Naive thymus-derived CD8-positive, alpha-beta T cell (primary cell): ENCODE measurements at regions not wholly inside any gene's neighbourhood (a gene's known extent, or its start where the extent isn't known, plus 50 kb on each side); places are given as distances from the start of the nearest gene placed in this dataset.

Source experiments
- ATAC-seq, 2 donors: fragments of 150-1000 bp; cut with Tn5 transposase in 1 of 2; sonication (Bioruptor Pico), chemical (Tn5 transposase) in 1 of 2; 1 replicate in 1 of 2; 2 replicates in 1 of 2; pipeline ENCODE4 v1.10.0; 2021; ENCODE audit warnings: mild to moderate bottlenecking in 2 of 2, moderate library complexity in 2 of 2
- POLR2A ChIA-PET: fragments of 350-600 bp; sonication (Branson Sonifier 250); formaldehyde crosslinking; loops from one replicate; lab custom pipeline; 2021; ENCODE audit warnings: antibody characterized with exemption; lab: Charles Lee
- DNase-seq, 10 donors: peaks; one replicate each; pipeline versions ENCODE4 v3.0.0 to v3.0.0-alpha.2; 2020 to 2022
- H3K27ac Mint-ChIP-seq, 10 donors: one replicate each; pipeline ENCODE4 v1.8.0; 2020 to 2022; ENCODE audit warnings: mild to moderate bottlenecking in 10 of 10, mixed read lengths in 10 of 10, moderate library complexity in 4 of 10, inconsistent platforms in 1 of 10
- H3K27me3 Mint-ChIP-seq, 5 donors: one replicate each; pipeline ENCODE4 v1.8.0; 2021 to 2022; ENCODE audit warnings: mixed read lengths in 5 of 5
- H3K36me3 Mint-ChIP-seq, 3 donors: one replicate each; pipeline ENCODE4 v1.8.0; 2020 to 2022; ENCODE audit warnings: mixed read lengths in 3 of 3, mild to moderate bottlenecking in 2 of 3, inconsistent platforms in 1 of 3
- H3K4me1 Mint-ChIP-seq, 4 donors: one replicate each; pipeline ENCODE4 v1.8.0; 2021 to 2022; ENCODE audit warnings: mixed read lengths in 4 of 4
- H3K4me3 Mint-ChIP-seq, 10 donors: one replicate each; pipeline ENCODE4 v1.8.0; 2020 to 2022; ENCODE audit warnings: mild to moderate bottlenecking in 10 of 10, mixed read lengths in 10 of 10, moderate library complexity in 6 of 10, inconsistent platforms in 1 of 10
- H3K9me3 Mint-ChIP-seq, 9 donors: one replicate each; pipeline ENCODE4 v1.8.0; 2020 to 2022; ENCODE audit warnings: mixed read lengths in 9 of 9, mild to moderate bottlenecking in 3 of 9, inconsistent platforms in 1 of 9, moderate library complexity in 1 of 9

DNA sequence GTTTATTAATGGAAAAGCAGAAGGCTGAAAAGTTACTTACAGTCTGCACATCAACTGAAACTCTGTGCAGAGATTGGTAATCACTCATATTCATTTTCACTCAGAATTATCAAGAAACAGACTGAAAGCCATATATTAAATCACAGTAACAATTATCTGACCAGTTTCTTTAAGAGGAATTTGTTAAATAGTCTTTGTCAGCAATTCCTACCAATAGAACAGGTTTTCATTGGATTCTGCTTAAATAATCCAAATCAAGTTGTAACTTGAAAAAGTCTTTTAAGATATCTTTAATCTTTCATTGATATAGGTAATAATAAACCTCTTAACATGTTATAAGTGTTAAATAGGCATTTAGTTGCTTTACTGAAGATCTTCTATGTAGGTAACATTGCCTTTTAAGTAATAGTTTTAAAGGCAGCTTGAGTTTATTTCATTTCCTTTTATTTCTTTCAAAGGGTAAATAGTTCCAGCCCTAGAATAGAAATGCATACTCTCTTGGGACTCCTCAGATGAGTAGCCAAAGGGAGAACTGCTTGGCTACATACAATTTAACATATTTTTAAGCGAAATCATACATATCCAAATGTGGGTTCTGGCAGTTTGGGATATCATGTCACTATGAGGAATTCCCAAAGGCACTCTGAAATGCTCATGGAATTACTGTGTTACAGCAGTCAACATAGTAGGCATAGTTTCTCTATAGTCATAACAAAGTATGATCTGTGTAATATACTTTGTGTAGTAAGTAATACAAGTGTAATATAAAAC is 326.0 kb upstream of the SPRY2 start:
- H3K36me3 Mint-ChIP-seq: no peaks in the 10 kb centered on the region
- POLR2A ChIA-PET: no interaction called here

DNA sequence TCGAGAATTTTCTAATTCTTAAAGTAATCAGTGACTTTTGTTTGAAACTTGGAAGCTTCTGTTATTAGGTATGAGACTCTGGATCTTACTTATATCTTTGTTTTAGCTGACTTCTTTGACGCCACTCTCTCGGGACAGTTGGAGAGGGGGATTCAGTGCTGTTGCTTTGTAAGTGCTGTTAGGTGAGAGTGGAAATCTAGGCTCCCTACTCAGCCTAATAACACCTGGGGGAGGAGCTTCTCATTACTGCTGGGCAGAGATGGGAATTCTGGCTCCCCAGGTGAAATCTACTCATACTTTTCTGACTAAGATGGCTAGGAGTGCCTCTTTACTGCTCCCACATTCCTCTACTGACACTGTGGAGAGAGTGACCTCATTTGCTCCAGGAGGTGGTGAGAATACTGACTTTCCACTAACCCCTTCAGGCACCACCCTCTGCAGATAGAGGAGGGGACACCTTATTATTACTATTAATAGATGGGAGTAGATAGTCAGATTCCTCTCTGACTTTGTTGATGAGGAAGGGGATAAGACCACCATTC is 324.9 kb upstream of the SPRY2 start:
- H3K4me3 Mint-ChIP-seq: no peak overlapping the region
- peaks cover 0 to 1% (median 0%) of the 10 kb centered on the region in 4 donors for H3K4me1 Mint-ChIP-seq
- ATAC-seq (no peak), DNase-seq (no peak)
- H3K27ac Mint-ChIP-seq: no peak overlapping the region
- POLR2A ChIA-PET: no interaction called here
- peaks cover 0 to 20% (median 0%) of the 10 kb centered on the region in 9 donors for H3K9me3 Mint-ChIP-seq
- no peaks in the 10 kb centered on the region for H3K27me3 Mint-ChIP-seq
- no peaks in the 10 kb centered on the region for H3K36me3 Mint-ChIP-seq

More for the DNA sequence above, 326.0 kb upstream of the SPRY2 start:
- peaks cover 0 to 14% (median 6%) of the 10 kb centered on the region in 9 donors for H3K9me3 Mint-ChIP-seq
- no peak overlapping the region for H3K27ac Mint-ChIP-seq
- H3K4me3 Mint-ChIP-seq: no peak overlapping the region
- DNase-seq (no peak), ATAC-seq (no peak)
- H3K4me1 Mint-ChIP-seq: peaks cover 0 to 1% (median 0%) of the 10 kb centered on the region in 4 donors
- H3K27me3 Mint-ChIP-seq: no peaks in the 10 kb centered on the region

DNA sequence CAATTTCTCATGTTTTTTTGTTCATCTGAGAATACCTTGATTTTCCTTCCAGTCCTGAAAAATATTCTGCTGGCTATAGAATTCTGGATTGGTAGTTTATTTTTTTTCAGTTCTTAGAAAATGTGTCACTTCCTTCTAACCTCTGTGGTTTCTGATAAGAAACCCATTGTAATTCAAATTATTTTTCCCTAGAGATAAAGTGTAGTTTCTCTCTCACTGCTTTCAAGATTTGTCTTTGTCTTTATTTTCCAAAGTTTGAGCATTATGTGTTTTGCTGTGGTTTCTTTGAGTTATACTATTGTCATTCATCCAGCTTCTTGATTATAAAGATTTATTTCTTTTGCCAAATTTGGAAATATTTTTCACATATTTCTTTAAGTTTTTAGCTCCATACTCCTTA is 324.0 kb upstream of the SPRY2 start:
- H3K27ac Mint-ChIP-seq: no peak overlapping the region
- H3K36me3 Mint-ChIP-seq: no peaks in the 10 kb centered on the region
- peaks cover 0 to 26% (median 2%) of the 10 kb centered on the region in 9 donors for H3K9me3 Mint-ChIP-seq
- DNase-seq: no peak
- POLR2A ChIA-PET: no interaction called here
- H3K4me3 Mint-ChIP-seq: no peak overlapping the region
- H3K27me3 Mint-ChIP-seq: no peaks in the 10 kb centered on the region
- peaks cover 0 to 1% (median 0%) of the 10 kb centered on the region in 4 donors for H3K4me1 Mint-ChIP-seq
- ATAC-seq: no peak

DNA sequence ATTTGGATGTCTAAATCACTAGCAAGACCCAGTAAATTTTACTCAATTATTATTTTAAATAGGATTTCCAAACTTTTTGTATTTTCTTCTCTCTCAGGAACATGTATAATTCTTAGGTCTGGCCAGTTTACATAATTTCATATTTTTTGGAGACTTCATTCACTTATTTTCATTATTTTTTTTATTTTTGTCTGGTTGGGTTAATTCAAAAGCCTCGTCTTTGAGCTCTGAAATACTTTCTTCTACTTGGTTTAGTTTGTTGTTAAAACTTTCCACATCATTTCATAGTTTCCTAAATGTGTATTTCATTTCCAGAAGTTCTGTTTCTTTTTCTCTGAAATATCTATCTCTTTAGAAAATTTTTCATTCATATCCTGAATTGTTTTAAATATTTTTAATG is 322.9 kb upstream of the SPRY2 start:
- no peaks in the 10 kb centered on the region for H3K27me3 Mint-ChIP-seq
- H3K4me1 Mint-ChIP-seq: peaks cover 0 to 1% (median 0%) of the 10 kb centered on the region in 4 donors
- no peak overlapping the region for H3K4me3 Mint-ChIP-seq
- no peak for ATAC-seq
- H3K9me3 Mint-ChIP-seq: peaks cover 0 to 29% (median 4%) of the 10 kb centered on the region in 9 donors
- no peak overlapping the region for H3K27ac Mint-ChIP-seq
- POLR2A ChIA-PET: no interaction called here
- H3K36me3 Mint-ChIP-seq: no peaks in the 10 kb centered on the region
- no peak for DNase-seq

DNA sequence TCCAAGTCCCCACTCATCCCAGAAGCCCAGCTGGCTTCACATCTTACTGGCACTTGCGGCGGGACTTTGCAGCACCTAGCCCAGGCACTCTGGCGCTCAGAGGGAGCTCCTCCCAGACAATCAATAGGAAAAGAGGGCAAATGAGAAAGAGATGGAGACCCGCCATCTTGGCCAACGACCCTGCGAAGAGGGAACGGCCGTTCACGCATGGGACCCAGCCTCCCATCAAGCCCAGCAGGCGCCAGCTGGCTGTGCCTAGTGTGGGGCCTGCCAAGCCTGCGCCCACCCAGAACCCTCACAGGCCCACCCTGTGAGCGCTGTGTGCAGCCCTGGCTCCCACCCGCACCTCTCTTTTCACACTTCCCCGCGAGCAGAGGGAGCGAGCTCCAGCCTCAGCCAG is 317.8 kb upstream of the SPRY2 start:
- no peak for DNase-seq
- Mint-ChIP-seq H3K36me3 (no peaks in the 10 kb centered on the region), H3K9me3 (peaks cover 1 to 39% (median 7%) of the 10 kb centered on the region in 9 donors), H3K27me3 (peaks cover 0 to 9% (median 2%) of the 10 kb centered on the region in 5 donors), H3K27ac (no peak overlapping the region), H3K4me1 (no peaks in the 10 kb centered on the region), H3K4me3 (no peak overlapping the region)
- ATAC-seq: no peak
- POLR2A ChIA-PET: no interaction called here

DNA sequence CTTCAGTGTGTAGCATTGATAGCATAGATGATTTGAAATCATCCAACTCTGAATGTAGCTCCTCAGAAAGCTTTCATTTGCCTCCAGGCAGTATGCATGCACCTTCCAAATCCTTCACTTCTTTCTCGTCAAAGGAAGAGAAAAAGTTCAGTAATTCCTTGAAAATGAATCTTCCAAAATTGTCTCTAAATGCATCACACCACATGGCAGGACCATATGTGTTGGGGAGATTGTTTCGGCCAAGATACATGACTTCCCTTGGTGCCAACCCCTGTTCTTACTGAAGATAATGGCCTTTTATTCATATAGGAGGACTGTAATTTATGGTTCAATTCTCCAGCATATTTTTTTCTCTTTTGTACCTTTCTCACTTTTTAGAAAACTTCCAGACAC is 315.6 kb upstream of the SPRY2 start:
- Mint-ChIP-seq H3K4me3 (no peak overlapping the region), H3K36me3 (no peaks in the 10 kb centered on the region), H3K27ac (no peak overlapping the region), H3K27me3 (peaks cover 0 to 13% (median 4%) of the 10 kb centered on the region in 5 donors), H3K4me1 (no peaks in the 10 kb centered on the region), H3K9me3 (peaks cover 1 to 41% (median 10%) of the 10 kb centered on the region in 9 donors)
- no peak for ATAC-seq
- DNase-seq: no peak
- POLR2A ChIA-PET: no interaction called here

DNA sequence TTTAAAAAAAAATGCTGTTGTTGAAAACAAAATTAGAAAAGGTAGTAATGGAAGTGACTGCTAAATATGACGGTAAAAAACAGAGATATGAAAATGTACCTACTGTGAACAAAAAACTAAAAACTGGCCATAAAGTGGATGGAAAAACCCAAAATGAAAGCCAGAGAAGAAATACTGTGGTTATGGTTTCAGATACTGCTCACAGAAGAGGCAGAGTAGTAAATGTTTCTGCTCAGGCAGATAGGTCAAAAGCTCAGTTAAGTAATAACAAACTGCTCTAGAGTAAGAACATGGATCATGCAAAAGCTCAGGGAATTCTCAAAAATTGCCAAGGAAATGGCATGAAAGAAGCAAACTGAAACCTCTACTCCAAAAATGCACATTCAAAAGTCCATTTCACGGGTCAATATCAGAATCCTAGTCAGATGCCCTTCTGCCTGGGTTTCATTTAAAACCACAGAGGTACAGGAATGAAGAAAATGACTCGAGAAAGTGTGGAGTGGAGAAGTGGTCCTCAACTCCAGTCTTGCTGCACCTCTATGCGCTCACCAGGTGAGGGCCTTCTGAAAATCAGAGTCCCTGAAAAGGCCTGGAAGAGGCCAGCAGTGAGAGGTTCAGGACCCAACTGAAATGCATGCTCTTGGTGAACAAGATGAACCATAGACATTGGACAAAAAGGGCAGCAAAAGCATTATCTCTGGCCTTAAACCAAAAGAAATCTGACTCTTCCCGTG is 315.0 kb upstream of the SPRY2 start:
- Mint-ChIP-seq H3K4me1 (no peaks in the 10 kb centered on the region), H3K4me3 (peak overlapping the region in 1 of 10 donors; percentile 36), H3K36me3 (no peaks in the 10 kb centered on the region), H3K27me3 (peaks cover 0 to 13% (median 4%) of the 10 kb centered on the region in 5 donors), H3K9me3 (peaks cover 1 to 41% (median 9%) of the 10 kb centered on the region in 9 donors), H3K27ac (no peak overlapping the region)
- POLR2A ChIA-PET: no interaction called here
- no peak for DNase-seq
- ATAC-seq: no peak

DNA sequence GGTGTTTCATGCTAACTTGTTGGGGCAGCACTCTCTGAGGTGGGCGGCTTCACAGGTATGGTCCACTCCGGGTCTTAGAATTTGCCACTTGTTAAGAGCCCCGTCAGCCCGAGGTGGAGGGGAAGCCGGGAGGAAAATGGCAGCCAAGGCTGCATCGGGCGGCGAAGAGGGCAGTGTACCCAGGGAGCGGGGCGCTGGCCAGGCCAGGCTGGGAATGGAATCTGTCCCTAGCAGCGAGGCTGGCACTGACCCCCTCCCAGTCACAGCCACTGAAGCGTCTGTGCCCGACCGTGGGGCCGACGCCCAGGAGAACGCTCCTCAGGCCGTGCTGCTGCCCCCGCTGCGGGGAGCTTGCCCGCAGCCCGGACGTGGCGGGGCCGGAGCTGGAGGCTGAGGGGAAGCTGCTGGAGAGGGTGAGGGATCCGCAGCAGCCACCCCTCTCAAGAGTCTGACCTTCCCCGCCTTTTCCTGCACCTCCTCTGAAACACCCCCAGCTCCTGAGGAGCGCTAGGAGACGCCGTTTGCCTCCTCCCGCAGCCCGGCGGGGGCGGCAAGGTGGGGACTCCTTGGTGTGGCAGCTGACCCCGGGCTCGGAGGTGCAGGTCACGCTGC is 313.8 kb upstream of the SPRY2 start:
- Mint-ChIP-seq H3K4me1 (no peaks in the 10 kb centered on the region), H3K9me3 (peaks cover under 1 to 40% (median 6%) of the 10 kb centered on the region in 9 donors), H3K36me3 (no peaks in the 10 kb centered on the region), H3K27me3 (peaks cover 0 to 13% (median 4%) of the 10 kb centered on the region in 5 donors), H3K27ac (no peak overlapping the region), H3K4me3 (peak overlapping the region in 5 of 10 donors; percentile 31 to 56 (median 40))
- POLR2A ChIA-PET: no interaction called here
- ATAC-seq (no peak), DNase-seq (peak in 1 of 10 donors; percentile 7)

DNA sequence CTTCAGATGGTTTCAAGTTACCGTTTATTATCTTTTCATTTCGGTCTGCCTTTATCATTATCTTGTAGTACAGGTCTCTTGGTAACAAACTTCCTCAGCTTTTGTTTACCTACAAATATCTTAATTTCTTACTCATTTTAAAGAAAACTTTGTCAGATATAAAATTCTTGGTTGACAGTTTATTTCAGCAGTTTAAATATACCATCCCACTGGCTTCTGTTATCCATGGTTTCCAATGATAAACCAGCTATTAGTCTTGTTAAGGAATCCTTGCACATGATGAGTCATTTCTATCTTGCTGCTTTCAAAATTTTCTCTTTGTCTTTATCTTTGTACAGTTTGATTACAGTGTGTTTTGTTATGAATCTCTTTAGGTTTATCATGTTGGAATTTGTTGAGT is 308.3 kb upstream of the SPRY2 start:
- H3K27me3 Mint-ChIP-seq: peaks cover 0 to 7% (median 4%) of the 10 kb centered on the region in 5 donors
- H3K4me1 Mint-ChIP-seq: no peaks in the 10 kb centered on the region
- H3K36me3 Mint-ChIP-seq: peaks cover 0 to 5% (median 0%) of the 10 kb centered on the region in 3 donors
- DNase-seq (no peak), ATAC-seq (no peak)
- H3K4me3 Mint-ChIP-seq: no peak overlapping the region
- no peak overlapping the region for H3K27ac Mint-ChIP-seq
- peaks cover 0 to 43% (median 8%) of the 10 kb centered on the region in 9 donors for H3K9me3 Mint-ChIP-seq
- POLR2A ChIA-PET: no interaction called here

DNA sequence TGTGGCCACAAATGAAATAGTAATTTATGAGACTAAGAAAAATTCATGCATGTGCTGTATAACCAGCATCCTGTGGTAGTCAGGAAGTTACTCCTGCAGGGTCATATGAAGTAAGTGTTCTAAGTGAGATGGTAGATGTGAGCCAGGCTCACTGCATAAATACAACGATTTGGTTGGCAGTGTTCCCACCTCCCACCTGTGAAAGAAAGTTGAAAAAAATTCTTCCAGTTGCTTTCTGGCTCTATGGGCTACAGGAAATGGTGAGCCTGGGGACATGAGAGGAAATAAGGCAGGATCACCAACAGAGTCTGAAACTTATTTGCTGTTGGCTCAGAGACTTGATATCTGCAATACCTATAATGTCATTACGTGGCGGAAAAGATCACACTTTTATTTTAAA is 301.7 kb upstream of the SPRY2 start:
- POLR2A ChIA-PET: no interaction called here
- no peak for ATAC-seq
- Mint-ChIP-seq H3K27ac (no peak overlapping the region), H3K27me3 (no peaks in the 10 kb centered on the region), H3K36me3 (peaks cover 0 to 5% (median 0%) of the 10 kb centered on the region in 3 donors), H3K4me3 (no peak overlapping the region), H3K9me3 (peaks cover 0 to 10% (median 2%) of the 10 kb centered on the region in 9 donors), H3K4me1 (no peaks in the 10 kb centered on the region)
- no peak for DNase-seq

DNA sequence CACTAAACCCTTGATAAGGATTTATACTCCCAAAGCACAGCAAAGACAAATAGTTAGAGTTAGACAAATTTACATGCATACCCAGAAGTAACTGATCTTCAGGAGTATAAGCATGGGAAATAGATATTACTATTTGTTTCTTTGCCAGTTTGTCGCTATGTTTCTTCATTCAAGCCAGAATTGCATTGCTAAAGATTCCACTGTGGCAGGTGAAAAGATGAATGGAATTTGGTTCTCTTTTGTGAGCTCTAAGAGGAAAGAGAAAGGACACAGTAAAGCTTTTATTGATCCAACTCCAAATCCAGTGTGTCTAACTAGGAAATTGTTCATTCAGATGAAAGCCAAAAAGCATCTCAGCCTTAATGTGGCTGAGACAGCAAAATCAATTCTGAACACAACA is 292.3 kb upstream of the SPRY2 start:
- ATAC-seq: no peak
- no peak overlapping the region for H3K4me3 Mint-ChIP-seq
- H3K27me3 Mint-ChIP-seq: no peaks in the 10 kb centered on the region
- peaks cover 0 to 5% (median 0%) of the 10 kb centered on the region in 4 donors for H3K4me1 Mint-ChIP-seq
- H3K27ac Mint-ChIP-seq: no peak overlapping the region
- H3K9me3 Mint-ChIP-seq: peaks cover 0 to 10% (median 0%) of the 10 kb centered on the region in 9 donors
- POLR2A ChIA-PET: no interaction called here
- DNase-seq: no peak
- H3K36me3 Mint-ChIP-seq: no peaks in the 10 kb centered on the region

DNA sequence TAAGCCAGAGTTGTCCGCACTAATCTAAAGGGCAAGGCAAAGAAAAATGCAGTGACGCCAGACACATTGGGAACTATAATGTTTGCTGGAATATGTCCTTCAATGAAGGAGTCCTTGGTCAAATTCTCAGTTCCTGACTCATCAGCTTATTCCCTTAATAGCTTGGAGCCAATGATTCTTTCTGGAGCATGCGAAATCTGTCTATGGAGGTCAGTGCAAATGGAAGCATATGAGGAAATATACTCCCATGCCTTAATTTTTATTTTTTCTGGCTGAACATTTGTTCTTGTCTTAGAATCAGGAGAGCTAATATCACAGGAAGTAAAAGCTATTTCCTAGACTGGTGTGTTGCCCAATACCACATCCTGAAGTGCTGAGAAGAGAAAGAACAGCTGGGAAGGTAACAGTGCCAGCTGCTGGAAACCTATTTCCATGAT is 289.8 kb upstream of the SPRY2 start:
- peaks cover 0 to 2% (median 0%) of the 10 kb centered on the region in 9 donors for H3K9me3 Mint-ChIP-seq
- POLR2A ChIA-PET: no interaction called here
- H3K4me3 Mint-ChIP-seq: no peak overlapping the region
- no peaks in the 10 kb centered on the region for H3K27me3 Mint-ChIP-seq
- no peak for DNase-seq
- ATAC-seq: no peak
- H3K36me3 Mint-ChIP-seq: no peaks in the 10 kb centered on the region
- peaks cover 0 to 5% (median 0%) of the 10 kb centered on the region in 4 donors for H3K4me1 Mint-ChIP-seq
- no peak overlapping the region for H3K27ac Mint-ChIP-seq
